ENCODE measurements at regions not wholly inside any gene's neighbourhood (a gene's known extent, or its start where the extent isn't known, plus 50 kb on each side); places are given as distances from the start of the nearest gene placed in this dataset.

GRCh38 chr2:192469612-192470011 lies 274.9 kb upstream of the TMEFF2 start:
- TF ChIP-seq POLR2A (IDR thresholded peaks at IDR 0.05) (no peak), CTCF (IDR thresholded peaks at IDR 0.05) (no peak), POLR2AphosphoS5 (IDR thresholded peaks at IDR 0.05) (no peak)

Measured in breast epithelium (tissue), 3 donors.